Esophagus muscularis mucosa (tissue), 4 donors: ENCODE measurements at regions not wholly inside any gene's neighbourhood (a gene's known extent, or its start where the extent isn't known, plus 50 kb on each side); places are given as distances from the start of the nearest gene placed in this dataset.
A peak's percentile ranks its signal among the peaks of the same experiment; 100 is the strongest.
"Not testable (repeated sequence)": the region's sequence is repeated elsewhere in the genome, so short reads cannot be mapped to it uniquely, and the experiment has no call there.

ENCODE experiments used
- DNase-seq: peaks from one replicate; pipeline ENCODE4 v3.0.0-alpha.2; 2017; ENCODE audit errors: extremely low spot score
- H3K27ac ChIP-seq, 4 donors: fragments of 200-600 bp; sonication (generic); replicated peaks in 1 of 4; 1 replicate in 3 of 4; 2 replicates in 1 of 4; pipeline ENCODE4 v1.5.1; 2016 to 2019; ENCODE audit warnings: mild to moderate bottlenecking in 1 of 4
- H3K27me3 ChIP-seq, 4 donors: fragments of 200-600 bp; sonication (generic); one replicate each; pipeline versions ENCODE4 v1.5.1 to v1.6.0; 2016 to 2019
- H3K36me3 ChIP-seq, 4 donors: fragments of 200-600 bp; sonication (generic); one replicate each; pipeline ENCODE4 v1.5.1; 2016 to 2019
- H3K4me1 ChIP-seq, 4 donors: fragments of 200-600 bp; sonication (generic); one replicate each; pipeline ENCODE4 v1.5.1; 2016 to 2019
- H3K4me3 ChIP-seq, 4 donors: fragments of 200-600 bp; sonication (generic); 1 replicate in 2 of 4; 2 replicates in 2 of 4; pipeline ENCODE4 v1.5.1; 2016 to 2019; ENCODE audit warnings: mild to moderate bottlenecking in 4 of 4, moderate library complexity in 1 of 4
- H3K9me3 ChIP-seq, 4 donors: fragments of 200-600 bp; sonication (generic); 1 replicate in 3 of 4; 2 replicates in 1 of 4; pipeline ENCODE4 v1.5.1; 2016 to 2019
- CTCF ChIP-seq, 3 experiments: fragments of 200-600 bp in 2 of 3; fragments of 450-650 bp in 1 of 3; sonication (generic) in 2 of 3; IDR thresholded peaks; one replicate each; pipeline ENCODE4 v1.5.1; 2017 to 2019; ENCODE audit warnings: antibody characterized with exemption in 3 of 3, mild to moderate bottlenecking in 2 of 3, moderate library complexity in 1 of 3
- EP300 ChIP-seq: sonication (generic); formaldehyde crosslinking; IDR thresholded peaks from one replicate; pipeline ENCODE4 v1.6.1; 2017; ENCODE audit warnings: antibody characterized with exemption
- POLR2A ChIP-seq: fragments of 450-650 bp; IDR thresholded peaks from one replicate; pipeline ENCODE4 v1.6.1; 2017; ENCODE audit warnings: antibody characterized with exemption, moderate library complexity, mild to moderate bottlenecking, low read depth
- POLR2AphosphoS5 ChIP-seq, 2 donors: sonication (generic); formaldehyde crosslinking; IDR thresholded peaks; one replicate each; pipeline ENCODE4 v1.6.1; 2017; ENCODE audit warnings: antibody characterized with exemption in 2 of 2
- WGBS: methylation state at CpG from one replicate; pipeline ENCODE4 v1.1.5; 2018; 5-methylcytosine and 5-hydroxymethylcytosine counted together
- intact Hi-C: fragments of 100-400 bp; cut with DNase I; formaldehyde crosslinking; loops from one replicate; pipeline ENCODE4 v1.15.1; 2023

DNA sequence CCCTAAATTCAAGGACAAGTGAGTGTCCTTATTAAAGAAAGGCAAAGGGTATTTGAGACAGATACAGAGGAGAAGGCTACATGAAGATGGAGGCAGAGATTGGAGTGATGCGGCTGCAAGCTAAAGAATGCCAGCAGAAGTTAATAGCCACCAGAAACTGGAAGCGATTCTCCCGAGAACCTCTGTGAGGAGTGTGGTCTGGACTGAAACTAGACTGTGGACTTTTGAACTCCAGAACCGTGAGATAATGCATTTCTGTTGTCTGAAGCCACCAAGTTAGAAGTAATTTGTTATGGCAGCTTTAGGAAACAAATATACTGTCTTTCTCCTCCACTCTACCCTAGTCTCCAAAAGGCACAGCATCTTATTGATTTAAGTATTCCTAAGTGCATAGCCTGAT lies 80.3 kb upstream of the CREB5 start:
- TF ChIP-seq POLR2A (no peak), POLR2AphosphoS5 (IDR thresholded peaks at IDR 0.05) (no peak), EP300 (no peak), CTCF (IDR thresholded peaks at IDR 0.05) (no peak)
- H3K9me3 ChIP-seq: peaks cover 0 to 6% (median 2%) of the 10 kb centered on the region in 4 donors
- intact Hi-C loops: no loop called here
- H3K27me3 ChIP-seq: no peaks in the 10 kb centered on the region
- peaks cover 0 to 12% (median 9%) of the 10 kb centered on the region in 4 donors for H3K4me1 ChIP-seq
- peak; percentile 17 for DNase-seq
- no peak overlapping the region for H3K27ac ChIP-seq
- WGBS: 90% methylated on average over 4 of the region's 4 CpGs
- H3K36me3 ChIP-seq: no peaks in the 10 kb centered on the region
- H3K4me3 ChIP-seq: no peak overlapping the region

DNA sequence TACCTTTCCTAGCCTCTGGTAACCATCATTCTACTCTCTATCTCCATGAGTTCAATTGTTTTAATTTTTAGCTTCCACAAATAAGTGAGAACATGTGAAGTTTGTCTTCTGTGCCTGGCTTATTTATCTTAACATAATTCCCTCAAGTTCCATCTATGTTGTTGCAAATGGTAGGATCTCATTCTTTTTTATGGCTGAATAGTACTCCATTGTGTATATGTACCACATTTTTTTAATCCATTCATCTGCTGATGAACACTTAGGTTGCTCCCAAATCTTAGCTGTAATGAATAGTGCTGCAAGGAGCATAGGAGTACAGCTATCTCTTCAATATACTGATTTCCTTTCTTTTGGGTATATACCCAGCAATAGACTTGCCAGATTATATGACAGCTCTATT lies 78.8 kb upstream of the CREB5 start:
- H3K4me1 ChIP-seq: peaks cover 0 to 12% (median 9%) of the 10 kb centered on the region in 4 donors
- H3K9me3 ChIP-seq, H3K4me3 ChIP-seq, H3K36me3 ChIP-seq, H3K27ac ChIP-seq, H3K27me3 ChIP-seq, intact Hi-C loops, DNase-seq: not testable (repeated sequence)

- H3K4me3 ChIP-seq: no peak overlapping the region
- TF ChIP-seq CTCF (IDR thresholded peaks at IDR 0.05): no peak
- no peak for TF ChIP-seq EP300
- no peaks in the 10 kb centered on the region for H3K36me3 ChIP-seq
- H3K27ac ChIP-seq: no peak overlapping the region
- intact Hi-C loops: no loop called here
- H3K27me3 ChIP-seq: no peaks in the 10 kb centered on the region
- 91% methylated on average over 2 of the region's 2 CpGs for WGBS
- peaks cover 0 to 6% (median 2%) of the 10 kb centered on the region in 4 donors for H3K9me3 ChIP-seq
- H3K4me1 ChIP-seq: no peaks in the 10 kb centered on the region
- DNase-seq: no peak
Observed at GRCh38 chr7:28336806-28337205, 75.5 kb upstream of the CREB5 start.

DNA sequence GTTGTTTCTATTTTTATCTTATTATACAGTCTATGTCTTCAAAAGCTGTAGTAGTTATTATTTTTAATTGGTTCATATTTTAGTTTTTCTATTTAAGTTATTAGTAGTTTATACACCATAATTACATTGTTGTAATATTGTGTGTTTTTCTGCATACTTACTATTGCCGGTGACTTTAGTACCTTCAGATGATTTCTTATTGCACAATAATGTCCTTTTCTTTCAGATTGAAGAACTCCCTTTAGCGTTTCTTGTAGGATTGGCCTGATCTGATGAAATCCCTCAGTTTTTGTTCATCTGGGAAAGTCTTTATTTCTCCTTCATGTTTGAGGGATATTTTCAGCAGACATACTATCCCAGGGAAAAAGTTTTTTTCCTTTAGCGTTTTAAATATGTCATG lies 74.3 kb upstream of the CREB5 start:
- 64% methylated on average over 3 of the region's 3 CpGs for WGBS
- intact Hi-C loops: no loop called here
- Histone ChIP-seq H3K4me3 (no peak overlapping the region), H3K9me3 (peaks cover 0 to 6% (median 2%) of the 10 kb centered on the region in 4 donors), H3K27ac (no peak overlapping the region), H3K4me1 (no peaks in the 10 kb centered on the region), H3K27me3 (no peaks in the 10 kb centered on the region), H3K36me3 (no peaks in the 10 kb centered on the region)
- no peak for DNase-seq
- TF ChIP-seq EP300 (no peak), POLR2AphosphoS5 (IDR thresholded peaks at IDR 0.05) (no peak), POLR2A (no peak), CTCF (IDR thresholded peaks at IDR 0.05) (no peak)

- Histone ChIP-seq H3K4me3 (no peak overlapping the region), H3K27me3 (no peaks in the 10 kb centered on the region), H3K4me1 (peaks cover 11 to 26% (median 21%) of the 10 kb centered on the region in 4 donors), H3K36me3 (no peaks in the 10 kb centered on the region), H3K9me3 (no peaks in the 10 kb centered on the region), H3K27ac (no peak overlapping the region)
- WGBS: 96% methylated on average over 1 of the region's 1 CpG
- no peak for TF ChIP-seq POLR2AphosphoS5 (IDR thresholded peaks at IDR 0.05)
- no peak for TF ChIP-seq EP300
- TF ChIP-seq POLR2A: no peak
- no peak for TF ChIP-seq CTCF (IDR thresholded peaks at IDR 0.05)
- intact Hi-C loops: no loop called here
- DNase-seq: no peak
Observed at GRCh38 chr7:28343462-28343861, 68.9 kb upstream of the CREB5 start.
